HG02981 (cell line): ENCODE measurements at regions not wholly inside any gene's neighbourhood (a gene's known extent, or its start where the extent isn't known, plus 50 kb on each side); places are given as distances from the start of the nearest gene placed in this dataset.
"Not testable (repeated sequence)": the region's sequence is repeated elsewhere in the genome, so short reads cannot be mapped to it uniquely, and the experiment has no call there.

Source experiments
- ATAC-seq: cut with Tn5 transposase; IDR thresholded peaks from one replicate; pipeline ENCODE4 v1.9.1; 2021; ENCODE audit warnings: mild to moderate bottlenecking, moderate library complexity; ENCODE audit not compliant: unreplicated experiment

DNA sequence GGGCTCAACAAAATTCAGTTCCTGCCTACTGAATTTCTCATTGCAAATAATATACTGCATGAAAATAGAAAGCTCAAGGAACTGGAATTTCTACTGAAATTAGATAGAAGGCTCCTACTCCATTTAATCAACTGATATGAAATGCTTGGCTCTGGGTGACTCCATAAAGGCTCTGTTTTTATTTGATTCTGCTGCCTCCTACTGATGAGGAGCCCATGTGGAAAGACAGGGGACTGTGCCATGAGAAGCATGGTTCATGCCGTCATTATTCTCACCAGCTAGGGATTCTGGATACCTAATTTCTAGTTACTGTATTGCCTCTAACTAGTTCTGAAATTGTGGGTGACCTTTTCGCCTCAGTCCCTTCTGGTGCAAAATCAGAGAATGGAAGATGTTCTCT lies 366.2 kb upstream of the DPH6 start:
- ATAC-seq, result no peak

GRCh38 chr15:35914573-35914972 lies 368.6 kb upstream of the DPH6 start:
- ATAC-seq, result no peak

- no peak for ATAC-seq
Measured at GRCh38 chr15:35921046-35921445, 375.1 kb upstream of the DPH6 start.

GRCh38 chr15:35925275-35926006 lies 379.5 kb upstream of the DPH6 start:
- no peak for ATAC-seq

- no peak for ATAC-seq
Measured at GRCh38 chr15:35926007-35926380, 380.0 kb upstream of the DPH6 start.

DNA sequence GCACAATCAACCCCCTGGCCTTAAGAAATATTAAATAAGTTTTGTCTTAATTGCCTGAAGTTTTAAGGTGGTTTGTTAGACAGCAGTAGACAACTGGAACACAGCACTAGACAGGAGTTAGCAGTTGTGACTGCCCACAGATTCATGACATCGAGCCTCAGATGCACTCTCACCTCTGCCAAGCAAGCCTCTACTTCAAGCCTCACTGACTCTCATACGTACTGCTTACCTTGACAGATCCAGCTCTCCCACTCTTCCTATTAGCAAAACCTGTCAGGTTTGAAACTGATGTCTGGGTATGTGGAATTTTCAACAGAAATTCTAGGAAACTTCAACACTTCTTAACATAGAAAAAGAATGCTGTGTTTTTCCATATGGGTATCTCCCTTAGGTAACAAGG lies 382.9 kb upstream of the DPH6 start:
- no peak for ATAC-seq

DNA sequence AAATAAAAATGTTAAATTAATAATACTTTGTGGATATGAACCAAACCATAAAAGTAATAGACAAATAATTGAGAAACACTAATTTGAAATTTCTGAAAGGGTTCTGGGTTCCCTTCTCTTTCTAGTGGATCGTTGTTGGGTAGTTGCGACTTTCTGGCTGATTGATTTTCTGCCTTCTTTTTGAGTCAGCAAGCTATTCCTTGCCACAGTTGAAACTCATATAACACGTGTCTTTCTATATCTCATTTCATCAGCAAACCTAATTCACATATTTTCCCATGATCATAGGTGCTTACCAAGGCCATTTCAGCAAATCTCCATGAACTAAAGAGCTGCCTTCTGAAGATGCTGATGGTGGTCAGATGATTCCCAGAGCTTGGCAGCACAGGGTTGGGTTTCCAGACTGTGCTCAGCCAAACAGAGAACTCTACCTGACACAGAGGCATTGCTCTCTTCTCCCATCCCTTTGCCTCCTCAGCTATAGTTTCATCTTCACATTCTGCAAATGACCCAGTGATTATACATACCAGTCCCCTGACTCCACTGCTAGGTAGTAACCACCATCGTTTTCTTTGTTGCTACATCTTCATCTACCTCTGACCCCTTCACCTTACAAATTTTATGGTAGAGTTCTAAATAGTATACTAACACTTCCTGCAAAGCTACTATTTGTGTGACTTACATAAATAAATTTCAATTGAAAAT lies 383.9 kb upstream of the DPH6 start:
- ATAC-seq, result no peak

DNA sequence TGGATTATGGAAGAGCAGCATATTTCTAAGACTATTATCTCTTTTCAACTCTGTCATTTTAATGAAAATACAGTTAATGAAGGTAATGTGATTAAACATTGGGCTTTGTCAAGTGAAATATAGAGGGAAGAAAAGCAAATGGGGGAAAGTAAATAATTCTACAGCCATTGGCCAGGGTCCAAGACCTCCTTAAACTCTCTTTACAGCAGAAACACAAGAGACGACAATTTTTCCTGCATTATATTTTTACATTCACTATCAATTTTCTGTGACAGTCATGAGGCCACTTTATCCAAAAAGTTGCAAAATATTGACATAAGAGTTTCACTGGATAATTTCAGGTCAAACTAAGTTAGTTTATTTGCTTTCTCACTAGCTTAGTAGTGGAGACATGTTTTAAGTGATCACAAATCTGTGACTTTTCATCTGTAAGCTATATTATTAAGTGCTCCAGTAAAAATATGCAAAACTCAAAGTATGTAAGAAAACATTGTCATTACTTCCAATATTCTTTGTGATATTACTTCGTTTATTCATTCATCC lies 385.9 kb upstream of the DPH6 start:
- ATAC-seq, result no peak

- ATAC-seq, result no peak
Measured at GRCh38 chr15:35932531-35932930, 386.6 kb upstream of the DPH6 start.

- ATAC-seq, result no peak
Measured at GRCh38 chr15:35933531-35933930, 387.6 kb upstream of the DPH6 start.

GRCh38 chr15:35934383-35935049 lies 388.6 kb upstream of the DPH6 start:
- no peak for ATAC-seq

- no peak for ATAC-seq
Measured at GRCh38 chr15:35936284-35936683, 390.3 kb upstream of the DPH6 start.

DNA sequence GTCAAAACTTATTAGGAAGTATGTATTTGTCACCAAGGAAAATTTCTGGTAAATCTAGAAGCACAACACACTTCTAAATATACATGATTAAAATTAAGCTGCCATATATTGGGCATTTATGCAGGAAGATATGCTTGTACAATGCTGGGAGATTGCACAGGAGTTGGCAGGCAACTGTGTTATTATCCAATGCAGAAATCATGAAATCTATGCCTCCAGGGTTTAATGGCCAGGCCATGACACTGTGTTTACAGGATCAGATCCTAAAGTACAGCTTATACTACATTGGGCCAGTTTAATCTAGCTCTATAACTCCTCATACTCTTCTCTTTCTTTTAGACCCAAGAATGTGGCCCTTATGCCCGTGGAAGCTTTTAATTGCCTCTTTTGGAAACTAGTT lies 391.4 kb upstream of the DPH6 start:
- ATAC-seq, result no peak

- no peak for ATAC-seq
Measured at GRCh38 chr15:35944945-35945585, 399.1 kb upstream of the DPH6 start.

GRCh38 chr15:35953424-35953823 lies 407.5 kb upstream of the DPH6 start:
- no peak for ATAC-seq

DNA sequence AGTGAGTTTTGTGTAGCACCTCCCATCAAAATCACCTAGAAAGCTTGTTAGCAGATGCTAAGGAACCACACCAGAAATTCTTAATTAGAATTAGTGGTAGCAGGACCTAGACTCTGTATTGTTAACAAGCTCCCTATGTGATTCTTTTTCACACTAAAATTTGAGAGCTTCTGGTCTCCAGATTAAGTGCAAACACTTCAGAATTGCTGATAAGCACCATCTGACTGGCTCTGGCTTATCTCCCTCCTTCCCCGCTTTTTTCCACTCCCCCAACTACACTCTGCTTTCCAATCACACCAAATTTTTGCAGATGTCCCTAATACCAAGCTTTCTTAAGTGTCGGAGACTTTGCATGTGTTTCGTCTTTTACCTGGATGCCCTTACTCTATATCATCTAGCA lies 410.1 kb upstream of the DPH6 start:
- no peak for ATAC-seq

DNA sequence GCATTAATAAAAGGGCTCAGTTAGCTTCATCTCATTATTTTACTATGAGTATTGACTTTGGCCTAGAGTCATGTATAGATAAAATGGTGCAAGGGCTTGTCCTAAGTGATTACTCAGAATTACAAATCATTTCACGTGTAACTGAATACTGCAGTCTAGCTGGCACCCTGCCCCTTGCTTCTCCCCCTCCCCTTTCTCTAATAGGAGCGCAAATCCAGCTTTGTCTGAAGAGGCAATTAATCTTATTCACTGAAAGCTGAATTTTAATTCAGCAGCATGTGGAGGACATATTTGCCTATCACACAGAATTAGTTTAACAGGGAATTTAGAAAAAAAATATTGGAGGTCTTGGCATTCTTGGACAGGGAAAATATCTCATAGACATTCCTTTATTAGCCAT lies 412.1 kb upstream of the DPH6 start:
- no peak for ATAC-seq

DNA sequence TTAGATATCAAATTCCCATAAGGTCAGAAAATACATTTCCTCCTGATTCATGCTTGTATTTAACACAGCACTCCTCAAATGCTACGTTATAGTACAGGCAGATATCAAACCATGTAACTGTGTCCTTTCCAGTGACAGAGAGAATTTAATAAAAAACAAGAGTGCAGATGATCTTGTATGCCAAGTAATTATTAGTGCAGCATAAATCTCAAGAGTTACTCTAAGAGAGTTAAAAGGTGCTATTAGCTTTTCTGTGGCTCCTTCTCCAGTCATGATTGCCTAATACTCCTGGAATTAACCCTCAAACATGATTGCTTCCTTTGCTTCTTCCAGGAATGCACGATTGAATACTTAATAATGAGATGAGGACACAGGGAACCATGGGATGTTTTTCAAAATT lies 413.0 kb upstream of the DPH6 start:
- no peak for ATAC-seq

- ATAC-seq, result no peak
Measured at GRCh38 chr15:35963326-35963725, 417.4 kb upstream of the DPH6 start.

GRCh38 chr15:35966781-35967180 lies 420.8 kb upstream of the DPH6 start:
- no peak for ATAC-seq

GRCh38 chr15:35967968-35968367 lies 422.0 kb upstream of the DPH6 start:
- ATAC-seq, result not testable (repeated sequence)
